ENCODE measurements at regions not wholly inside any gene's neighbourhood (a gene's known extent, or its start where the extent isn't known, plus 50 kb on each side); places are given as distances from the start of the nearest gene placed in this dataset.

DNA sequence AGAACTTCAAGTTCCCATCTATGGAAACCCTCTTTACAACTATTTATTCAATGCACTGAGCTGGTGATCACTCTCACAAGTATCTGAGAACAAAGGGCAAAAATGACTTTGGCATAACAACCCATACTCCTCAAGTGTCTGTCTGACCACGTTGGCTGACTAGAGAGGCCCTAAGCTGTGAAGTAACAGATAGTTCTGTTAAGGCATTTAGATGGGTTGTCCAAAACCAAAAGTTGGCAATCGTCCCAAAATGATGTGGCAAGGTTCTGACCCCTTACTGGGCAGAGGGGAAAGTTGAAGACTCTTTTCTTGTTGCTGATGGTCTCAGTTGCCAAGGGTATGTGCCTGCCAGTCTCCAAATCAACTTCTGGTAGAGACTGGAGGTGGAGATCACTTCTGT is 524.8 kb downstream of the PPARGC1A start:
- peaks cover 3 to 11% (median 5%) of the 10 kb centered on the region in 5 donors for H3K9me3 Mint-ChIP-seq
- no peak overlapping the region for H3K4me3 Mint-ChIP-seq
- ChIA-PET CTCF (no interaction called here), POLR2A (no interaction called here)
- Histone ChIP-seq H3K36me3 (ENCODE audit: insufficient read depth, low read length) (no peaks in the 10 kb centered on the region), H3K4me1 (ENCODE audit: insufficient read depth, low read length) (no peaks in the 10 kb centered on the region), H3K27ac (ENCODE audit: low read depth, low read length) (no peak overlapping the region), H3K9me3 (ENCODE audit: low read length) (no peaks in the 10 kb centered on the region), H3K4me3 (ENCODE audit: low read length) (no peak overlapping the region), H3K27me3 (ENCODE audit: insufficient read depth, low read length, poor library complexity, severe bottlenecking) (no peaks in the 10 kb centered on the region)
- H3K27me3 Mint-ChIP-seq: no peaks in the 10 kb centered on the region
- H3K36me3 Mint-ChIP-seq: no peaks in the 10 kb centered on the region
- H3K4me1 Mint-ChIP-seq: no peaks in the 10 kb centered on the region
- no peak overlapping the region for H3K27ac Mint-ChIP-seq
- no peak for DNase-seq

DNA sequence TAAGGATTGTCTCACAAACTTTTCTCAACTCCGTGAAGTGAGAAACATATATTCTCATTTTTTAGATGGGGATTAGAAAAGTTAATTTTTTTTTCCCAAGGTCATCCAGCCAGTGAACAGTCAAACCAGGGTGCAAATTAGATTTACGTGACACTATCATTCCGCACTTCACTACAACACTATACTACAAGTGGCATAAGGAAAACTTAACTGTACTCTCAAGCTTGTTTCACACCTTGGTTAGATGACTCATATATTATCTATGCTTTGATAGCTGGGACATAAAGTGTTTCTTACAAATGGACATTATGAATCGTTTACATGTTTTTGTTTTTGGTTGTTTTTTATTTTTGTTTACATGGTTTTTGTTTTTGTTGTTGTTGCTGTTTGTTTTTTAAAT is 525.7 kb downstream of the PPARGC1A start:
- no peak overlapping the region for H3K27ac ChIP-seq (ENCODE audit: low read depth, low read length)
- H3K4me3 ChIP-seq (ENCODE audit: low read length): no peak overlapping the region
- no peaks in the 10 kb centered on the region for H3K4me1 ChIP-seq (ENCODE audit: insufficient read depth, low read length)
- no peaks in the 10 kb centered on the region for H3K9me3 ChIP-seq (ENCODE audit: low read length)
- no peak for DNase-seq
- ChIA-PET POLR2A (no interaction called here), CTCF (no interaction called here)
- Mint-ChIP-seq H3K9me3 (peaks cover 3 to 9% (median 5%) of the 10 kb centered on the region in 5 donors), H3K36me3 (no peaks in the 10 kb centered on the region), H3K27ac (no peak overlapping the region), H3K4me1 (no peaks in the 10 kb centered on the region), H3K4me3 (no peak overlapping the region), H3K27me3 (no peaks in the 10 kb centered on the region)
- H3K27me3 ChIP-seq (ENCODE audit: insufficient read depth, low read length, poor library complexity, severe bottlenecking): no peaks in the 10 kb centered on the region
- H3K36me3 ChIP-seq (ENCODE audit: insufficient read depth, low read length): no peaks in the 10 kb centered on the region

DNA sequence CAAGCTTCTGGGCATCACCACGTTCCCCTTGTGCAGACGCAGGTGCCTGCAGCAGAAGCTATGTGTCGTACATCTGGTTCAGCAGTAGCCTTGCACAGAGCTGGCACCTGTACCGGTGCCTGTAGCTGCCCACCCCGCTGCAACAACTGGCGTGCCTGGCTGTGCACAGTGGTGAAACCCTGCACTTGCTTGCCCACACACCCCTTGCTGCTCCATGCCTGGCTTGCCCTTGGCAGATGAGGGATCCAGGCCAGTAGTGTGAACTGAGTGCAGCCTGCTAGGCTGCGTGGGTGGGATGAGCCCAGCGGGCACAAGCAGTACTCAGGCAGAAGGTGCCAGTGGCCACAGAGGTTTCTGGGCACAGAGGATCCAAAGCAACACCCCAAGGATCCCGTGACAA is 528.4 kb downstream of the PPARGC1A start:
- Mint-ChIP-seq H3K9me3 (peaks cover 1 to 12% (median 4%) of the 10 kb centered on the region in 5 donors), H3K4me3 (no peak overlapping the region), H3K27ac (no peak overlapping the region), H3K4me1 (no peaks in the 10 kb centered on the region), H3K36me3 (no peaks in the 10 kb centered on the region), H3K27me3 (no peaks in the 10 kb centered on the region)
- Histone ChIP-seq H3K27me3 (ENCODE audit: insufficient read depth, low read length, poor library complexity, severe bottlenecking) (no peaks in the 10 kb centered on the region), H3K4me1 (ENCODE audit: insufficient read depth, low read length) (no peaks in the 10 kb centered on the region), H3K27ac (ENCODE audit: low read depth, low read length) (no peak overlapping the region), H3K36me3 (ENCODE audit: insufficient read depth, low read length) (no peaks in the 10 kb centered on the region), H3K4me3 (ENCODE audit: low read length) (no peak overlapping the region), H3K9me3 (ENCODE audit: low read length) (no peaks in the 10 kb centered on the region)
- no peak for DNase-seq
- POLR2A ChIA-PET: no interaction called here
- CTCF ChIA-PET: no interaction called here

DNA sequence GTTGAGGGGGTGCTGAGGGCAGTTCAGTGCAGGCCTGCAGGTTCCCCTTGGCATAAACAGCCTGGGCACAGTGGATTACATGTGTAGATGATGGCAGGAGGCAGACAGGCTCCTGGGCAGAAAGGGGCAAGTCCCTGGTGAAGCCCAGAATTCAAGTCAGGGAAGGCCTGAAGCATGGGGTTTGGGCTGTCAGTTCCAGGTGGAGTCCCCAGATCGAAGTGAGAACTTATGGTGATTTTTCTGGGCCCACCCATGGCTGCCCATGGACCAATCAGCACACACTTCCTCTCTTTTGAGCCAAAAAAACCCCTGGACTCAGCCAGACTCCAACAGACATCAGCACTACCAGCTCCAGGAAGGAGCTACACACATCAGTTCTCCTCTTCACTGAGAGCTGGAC is 529.1 kb downstream of the PPARGC1A start:
- Mint-ChIP-seq H3K9me3 (peaks cover 2 to 15% (median 3%) of the 10 kb centered on the region in 5 donors), H3K27ac (no peak overlapping the region), H3K27me3 (no peaks in the 10 kb centered on the region), H3K36me3 (no peaks in the 10 kb centered on the region), H3K4me3 (no peak overlapping the region), H3K4me1 (no peaks in the 10 kb centered on the region)
- H3K4me1 ChIP-seq (ENCODE audit: insufficient read depth, low read length): no peaks in the 10 kb centered on the region
- no peak overlapping the region for H3K4me3 ChIP-seq (ENCODE audit: low read length)
- no peak for DNase-seq
- ChIA-PET POLR2A (no interaction called here), CTCF (no interaction called here)
- H3K27ac ChIP-seq (ENCODE audit: low read depth, low read length): no peak overlapping the region
- H3K36me3 ChIP-seq (ENCODE audit: insufficient read depth, low read length): no peaks in the 10 kb centered on the region
- H3K27me3 ChIP-seq (ENCODE audit: insufficient read depth, low read length, poor library complexity, severe bottlenecking): no peaks in the 10 kb centered on the region
- H3K9me3 ChIP-seq (ENCODE audit: low read length): no peaks in the 10 kb centered on the region

DNA sequence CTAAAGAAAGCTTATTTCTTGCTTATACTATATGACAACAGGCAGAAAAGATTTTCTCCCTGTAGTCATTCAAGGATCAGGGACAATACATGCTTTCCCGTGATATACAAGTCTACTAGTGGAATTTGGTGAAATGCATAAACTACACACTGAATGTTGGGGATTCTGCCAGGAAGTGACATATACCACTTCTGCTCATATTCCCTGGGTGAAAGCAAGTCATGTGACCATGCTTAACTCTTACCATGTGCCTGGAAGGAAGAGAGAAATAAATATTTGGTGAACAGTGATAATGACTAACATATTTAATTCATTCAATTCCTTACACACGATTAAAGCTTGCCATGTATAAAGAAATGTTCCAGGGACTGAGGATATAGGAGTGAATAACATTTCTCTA is 534.6 kb downstream of the PPARGC1A start:
- H3K27me3 Mint-ChIP-seq: no peaks in the 10 kb centered on the region
- ChIA-PET POLR2A (no interaction called here), CTCF (no interaction called here)
- H3K9me3 Mint-ChIP-seq: peaks cover 3 to 20% (median 7%) of the 10 kb centered on the region in 5 donors
- H3K27me3 ChIP-seq (ENCODE audit: insufficient read depth, low read length, poor library complexity, severe bottlenecking): no peaks in the 10 kb centered on the region
- H3K4me1 ChIP-seq (ENCODE audit: insufficient read depth, low read length): no peaks in the 10 kb centered on the region
- H3K4me3 Mint-ChIP-seq: no peak overlapping the region
- no peaks in the 10 kb centered on the region for H3K4me1 Mint-ChIP-seq
- H3K4me3 ChIP-seq (ENCODE audit: low read length): no peak overlapping the region
- no peak overlapping the region for H3K27ac ChIP-seq (ENCODE audit: low read depth, low read length)
- H3K36me3 Mint-ChIP-seq: no peaks in the 10 kb centered on the region
- DNase-seq: no peak
- H3K9me3 ChIP-seq (ENCODE audit: low read length): no peaks in the 10 kb centered on the region
- no peak overlapping the region for H3K27ac Mint-ChIP-seq
- H3K36me3 ChIP-seq (ENCODE audit: insufficient read depth, low read length): no peaks in the 10 kb centered on the region

DNA sequence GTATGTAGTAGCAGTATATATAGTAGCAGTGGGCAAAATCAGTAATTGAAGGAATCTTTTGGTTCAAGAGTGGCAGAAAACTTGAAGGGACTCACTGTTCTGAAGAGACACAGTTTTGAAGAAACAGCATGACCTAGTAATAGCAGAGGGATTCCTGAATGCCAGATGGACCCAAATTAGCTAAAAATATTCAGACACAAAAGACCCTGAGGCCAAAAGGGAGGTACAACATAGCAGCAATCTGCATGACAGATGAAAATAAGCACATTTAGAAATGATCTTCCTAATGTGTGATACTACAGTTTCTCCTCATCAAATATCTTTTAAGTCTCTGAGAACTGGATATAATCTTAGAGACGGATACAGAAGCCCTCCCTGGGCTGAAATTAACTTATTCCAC is 536.6 kb downstream of the PPARGC1A start:
- DNase-seq: no peak

DNA sequence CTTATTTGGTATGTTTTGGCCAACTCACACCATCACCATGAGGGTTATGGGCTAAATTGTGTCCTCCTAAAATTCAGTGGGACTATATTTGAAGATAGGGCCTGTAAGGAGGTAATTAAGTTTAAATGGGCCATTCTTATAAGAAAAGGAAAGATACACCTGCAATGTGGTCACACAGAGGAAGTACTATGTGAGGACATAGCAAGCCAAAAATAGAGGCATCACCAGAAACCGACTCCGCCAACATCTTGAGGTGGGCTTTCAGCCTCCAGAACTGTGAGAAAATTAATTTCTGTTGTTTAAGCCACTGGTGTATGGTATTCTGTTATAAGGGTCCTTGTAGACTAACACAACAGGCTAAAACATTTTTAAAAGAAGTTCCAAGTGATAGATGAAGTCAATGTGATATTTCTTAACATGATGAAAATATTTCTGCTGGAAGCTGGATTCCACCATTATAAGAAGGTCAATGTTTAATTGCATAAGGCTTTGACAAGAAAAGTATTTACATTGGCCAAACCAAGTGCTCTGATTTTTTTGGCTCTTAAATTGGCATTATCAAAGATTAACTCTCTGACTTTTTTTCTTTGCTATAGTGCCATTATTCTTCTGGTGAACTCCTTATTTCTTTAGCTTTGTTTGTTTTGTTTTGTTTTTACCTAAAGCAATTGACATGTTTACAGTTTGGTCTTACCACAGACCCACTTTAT is 540.9 kb downstream of the PPARGC1A start:
- POLR2A ChIA-PET: no interaction called here
- no peaks in the 10 kb centered on the region for H3K36me3 ChIP-seq (ENCODE audit: insufficient read depth, low read length)
- peaks cover 0 to 21% (median 5%) of the 10 kb centered on the region in 5 donors for H3K9me3 Mint-ChIP-seq
- H3K4me3 ChIP-seq (ENCODE audit: low read length): no peak overlapping the region
- DNase-seq: no peak
- no peak overlapping the region for H3K27ac Mint-ChIP-seq
- CTCF ChIA-PET: no interaction called here
- H3K4me3 Mint-ChIP-seq: no peak overlapping the region
- no peak overlapping the region for H3K27ac ChIP-seq (ENCODE audit: low read depth, low read length)
- H3K27me3 Mint-ChIP-seq: no peaks in the 10 kb centered on the region
- no peaks in the 10 kb centered on the region for H3K4me1 ChIP-seq (ENCODE audit: insufficient read depth, low read length)
- H3K27me3 ChIP-seq (ENCODE audit: insufficient read depth, low read length, poor library complexity, severe bottlenecking): no peaks in the 10 kb centered on the region
- no peaks in the 10 kb centered on the region for H3K36me3 Mint-ChIP-seq
- H3K9me3 ChIP-seq (ENCODE audit: low read length): no peaks in the 10 kb centered on the region
- no peaks in the 10 kb centered on the region for H3K4me1 Mint-ChIP-seq

More for the DNA sequence above, 536.6 kb downstream of the PPARGC1A start:
- Histone ChIP-seq H3K27ac (ENCODE audit: low read depth, low read length) (no peak overlapping the region), H3K36me3 (ENCODE audit: insufficient read depth, low read length) (no peaks in the 10 kb centered on the region), H3K4me3 (ENCODE audit: low read length) (no peak overlapping the region), H3K27me3 (ENCODE audit: insufficient read depth, low read length, poor library complexity, severe bottlenecking) (no peaks in the 10 kb centered on the region), H3K9me3 (ENCODE audit: low read length) (no peaks in the 10 kb centered on the region), H3K4me1 (ENCODE audit: insufficient read depth, low read length) (no peaks in the 10 kb centered on the region)
- POLR2A ChIA-PET: no interaction called here
- no peak overlapping the region for H3K4me3 Mint-ChIP-seq
- CTCF ChIA-PET: no interaction called here
- H3K9me3 Mint-ChIP-seq: peaks cover 3 to 16% (median 5%) of the 10 kb centered on the region in 5 donors
- H3K36me3 Mint-ChIP-seq: no peaks in the 10 kb centered on the region
- no peaks in the 10 kb centered on the region for H3K27me3 Mint-ChIP-seq
- H3K27ac Mint-ChIP-seq: no peak overlapping the region
- H3K4me1 Mint-ChIP-seq: no peaks in the 10 kb centered on the region

DNA sequence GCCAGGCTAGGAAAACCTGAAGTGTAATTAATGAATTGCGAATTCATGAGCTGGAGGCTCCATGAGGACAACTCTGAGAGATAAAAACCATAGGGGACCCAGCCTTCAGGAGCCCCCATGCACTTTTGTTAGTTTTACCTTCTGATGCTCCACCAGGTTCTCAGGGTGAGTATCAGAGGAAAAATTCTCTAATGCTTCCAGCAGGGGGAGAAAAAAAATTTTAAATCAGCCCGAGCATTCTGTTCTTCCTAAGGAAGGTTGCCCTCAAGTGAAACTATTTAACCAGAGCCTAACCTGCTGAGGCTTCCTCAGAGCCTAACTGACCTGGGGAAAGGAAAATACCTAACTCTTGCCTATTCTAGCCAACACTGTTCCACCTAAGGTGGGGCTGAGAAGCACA is 552.6 kb downstream of the PPARGC1A start:
- Mint-ChIP-seq H3K4me1 (peaks cover 3 to 10% (median 6%) of the 10 kb centered on the region in 3 donors), H3K9me3 (peaks cover 3 to 50% (median 5%) of the 10 kb centered on the region in 5 donors), H3K27ac (no peak overlapping the region), H3K27me3 (no peaks in the 10 kb centered on the region), H3K36me3 (no peaks in the 10 kb centered on the region), H3K4me3 (no peak overlapping the region)
- Histone ChIP-seq H3K36me3 (ENCODE audit: insufficient read depth, low read length) (no peaks in the 10 kb centered on the region), H3K4me1 (ENCODE audit: insufficient read depth, low read length) (peaks cover 20% of the 10 kb centered on the region), H3K27me3 (ENCODE audit: insufficient read depth, low read length, poor library complexity, severe bottlenecking) (no peaks in the 10 kb centered on the region), H3K9me3 (ENCODE audit: low read length) (no peaks in the 10 kb centered on the region), H3K27ac (ENCODE audit: low read depth, low read length) (no peak overlapping the region), H3K4me3 (ENCODE audit: low read length) (no peak overlapping the region)
- POLR2A ChIA-PET: no interaction called here
- no peak for DNase-seq
- CTCF ChIA-PET: no interaction called here
